Spleen (tissue), 7 donors: ENCODE measurements at regions not wholly inside any gene's neighbourhood (a gene's known extent, or its start where the extent isn't known, plus 50 kb on each side); places are given as distances from the start of the nearest gene placed in this dataset.

ENCODE experiments used
- POLR2AphosphoS5 ChIP-seq, 3 donors: sonication (generic); formaldehyde crosslinking; IDR thresholded peaks; one replicate each; pipeline ENCODE4 v1.5.1; 2017; ENCODE audit warnings: antibody characterized with exemption in 3 of 3
- TF ChIP-seq, protein P1 (sequence below), 11 experiments: fragments of 200-600 bp in 7 of 11; fragments of 450-650 bp in 4 of 11; sonication (generic) in 4 of 11; IDR thresholded peaks in 8 of 11; conservative IDR thresholded peaks in 3 of 11; 1 replicate in 7 of 11; 2 replicates in 4 of 11; pipeline versions ENCODE4 v1.4.0 to v1.8.0; 2016 to 2021; ENCODE audit warnings: antibody characterized with exemption in 11 of 11, inconsistent platforms in 4 of 11, mild to moderate bottlenecking in 1 of 11
- donor health status: DM: no; HTN: no; CAD: no; lungs with moderate emphysema.
- donor health status: DM: no; HTN: no; CAD: no.
- donor health status: DM: no; HTN: no; CAD: no.

DNA sequence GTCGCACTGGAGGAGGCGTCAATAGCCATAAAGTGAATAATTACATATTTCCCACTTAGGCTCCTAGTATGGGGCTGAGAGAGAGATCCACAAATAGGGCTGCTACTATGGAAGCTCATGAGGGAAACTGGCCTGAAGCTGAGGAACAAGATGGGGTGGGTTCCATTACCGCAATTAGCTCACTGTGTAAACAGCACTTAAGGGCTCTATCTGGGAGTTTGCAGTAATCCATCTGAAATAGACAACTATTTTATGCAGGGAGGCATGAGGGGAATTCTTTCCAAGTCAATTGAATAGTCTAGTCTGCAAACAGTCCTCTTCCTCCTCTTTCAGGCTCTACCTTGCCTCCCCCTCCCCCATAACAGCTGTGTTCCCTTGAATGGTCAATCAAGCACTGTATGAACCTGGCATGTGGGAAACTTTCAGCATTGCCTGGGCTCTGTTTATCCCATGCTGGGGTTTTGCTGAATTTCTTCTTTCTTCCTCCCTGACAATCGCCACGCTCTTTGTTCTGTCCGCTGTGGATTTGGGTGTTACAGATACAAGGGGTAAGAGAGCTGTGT, 56.1 kb upstream of the MAF start:
- TF ChIP-seq, protein P1, sequence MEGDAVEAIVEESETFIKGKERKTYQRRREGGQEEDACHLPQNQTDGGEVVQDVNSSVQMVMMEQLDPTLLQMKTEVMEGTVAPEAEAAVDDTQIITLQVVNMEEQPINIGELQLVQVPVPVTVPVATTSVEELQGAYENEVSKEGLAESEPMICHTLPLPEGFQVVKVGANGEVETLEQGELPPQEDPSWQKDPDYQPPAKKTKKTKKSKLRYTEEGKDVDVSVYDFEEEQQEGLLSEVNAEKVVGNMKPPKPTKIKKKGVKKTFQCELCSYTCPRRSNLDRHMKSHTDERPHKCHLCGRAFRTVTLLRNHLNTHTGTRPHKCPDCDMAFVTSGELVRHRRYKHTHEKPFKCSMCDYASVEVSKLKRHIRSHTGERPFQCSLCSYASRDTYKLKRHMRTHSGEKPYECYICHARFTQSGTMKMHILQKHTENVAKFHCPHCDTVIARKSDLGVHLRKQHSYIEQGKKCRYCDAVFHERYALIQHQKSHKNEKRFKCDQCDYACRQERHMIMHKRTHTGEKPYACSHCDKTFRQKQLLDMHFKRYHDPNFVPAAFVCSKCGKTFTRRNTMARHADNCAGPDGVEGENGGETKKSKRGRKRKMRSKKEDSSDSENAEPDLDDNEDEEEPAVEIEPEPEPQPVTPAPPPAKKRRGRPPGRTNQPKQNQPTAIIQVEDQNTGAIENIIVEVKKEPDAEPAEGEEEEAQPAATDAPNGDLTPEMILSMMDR (IDR thresholded peaks at IDR 0.05 in 8 of 11, conservative IDR thresholded peaks at IDR 0.05 in 3 of 11) = no peak
- TF ChIP-seq POLR2AphosphoS5 (IDR thresholded peaks at IDR 0.05) = no peak
